Activated CD8-positive, alpha-beta memory T cell treated with anti-CD3 and anti-CD28 coated beads, Interleukin-2, amount 50 U/mL, for 48 hours (primary cell): ENCODE measurements at regions not wholly inside any gene's neighbourhood (a gene's known extent, or its start where the extent isn't known, plus 50 kb on each side); places are given as distances from the start of the nearest gene placed in this dataset.

ENCODE experiments used
- DNase-seq: peaks from one replicate; pipeline ENCODE4 v3.0.0-alpha.2; 2020

DNA sequence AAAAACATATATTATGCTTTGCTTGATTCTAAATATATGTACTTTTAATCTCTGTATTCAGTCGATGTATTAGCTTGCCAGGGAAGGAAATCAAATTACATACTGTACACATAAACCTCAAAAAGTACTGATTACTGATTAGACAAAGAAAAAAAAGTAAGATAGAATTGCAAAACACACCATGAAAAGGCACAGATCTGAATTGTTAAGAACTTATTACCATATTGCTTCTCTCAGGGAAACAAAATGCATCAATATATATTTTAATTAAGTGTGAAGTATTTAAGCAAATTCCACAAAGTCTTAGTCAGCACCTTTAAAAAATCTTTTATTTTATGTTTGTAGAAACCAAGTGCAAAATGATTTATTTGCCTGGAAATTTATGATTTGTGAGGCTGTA lies 309.3 kb downstream of the RNF144A start:
- no peak for DNase-seq

DNA sequence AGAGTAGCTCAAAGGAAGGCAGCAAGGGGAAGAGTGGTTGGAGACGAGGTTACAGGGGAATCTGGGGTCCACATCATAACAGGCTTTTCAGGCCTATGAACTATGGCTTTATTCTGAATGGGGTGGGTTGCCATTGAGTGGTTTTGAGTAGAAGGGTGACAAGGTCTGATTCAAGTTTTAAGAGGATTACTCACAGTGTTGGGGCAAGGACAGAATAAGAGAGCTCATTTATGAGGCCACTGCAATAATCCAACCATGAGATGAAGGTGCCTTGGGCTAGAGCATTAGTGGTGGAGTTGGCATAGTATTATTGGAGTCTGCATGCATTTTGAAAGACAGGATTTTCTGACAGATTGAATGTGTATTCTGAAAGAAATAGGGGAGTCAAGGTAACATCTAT lies 315.9 kb downstream of the RNF144A start:
- no peak for DNase-seq

DNA sequence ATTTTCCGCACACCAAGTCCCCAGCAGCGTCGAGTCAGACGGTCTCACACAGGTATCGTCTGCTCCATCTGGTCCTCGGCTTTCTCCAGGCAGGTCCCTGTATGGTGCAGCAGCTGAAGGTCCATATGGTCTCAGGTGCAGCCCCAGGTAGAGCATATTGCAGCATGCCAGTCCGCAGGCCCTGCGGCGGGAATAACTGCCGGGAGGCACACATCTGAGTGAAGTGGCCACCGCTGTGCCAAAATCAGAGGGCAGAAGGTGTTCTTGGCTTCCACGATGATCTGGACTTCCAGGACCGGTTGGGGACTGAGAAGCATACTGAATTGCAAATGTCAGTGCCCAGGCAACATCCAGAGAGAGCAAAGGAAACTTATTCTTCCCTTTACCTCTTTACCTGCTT lies 320.3 kb downstream of the RNF144A start:
- DNase-seq, result no peak

DNA sequence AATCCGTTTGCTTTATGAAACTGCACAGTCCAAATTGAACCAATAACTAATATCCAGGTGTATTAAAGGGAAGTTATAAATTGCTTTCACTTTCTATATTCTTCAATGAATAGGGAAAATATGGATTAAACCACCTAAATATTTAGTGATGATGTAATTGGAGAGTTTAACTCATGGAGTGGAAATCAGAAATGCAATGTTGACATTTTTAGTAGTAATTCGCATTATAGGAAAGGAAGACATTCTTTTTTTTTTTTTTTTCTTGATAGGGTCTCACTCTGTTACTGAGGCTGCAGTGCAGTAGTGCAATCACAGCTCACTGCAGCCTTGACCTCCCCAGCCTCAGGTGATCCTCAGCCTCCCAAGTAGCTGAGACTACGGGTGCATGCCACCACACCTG lies 321.9 kb downstream of the RNF144A start:
- DNase-seq, result no peak

DNA sequence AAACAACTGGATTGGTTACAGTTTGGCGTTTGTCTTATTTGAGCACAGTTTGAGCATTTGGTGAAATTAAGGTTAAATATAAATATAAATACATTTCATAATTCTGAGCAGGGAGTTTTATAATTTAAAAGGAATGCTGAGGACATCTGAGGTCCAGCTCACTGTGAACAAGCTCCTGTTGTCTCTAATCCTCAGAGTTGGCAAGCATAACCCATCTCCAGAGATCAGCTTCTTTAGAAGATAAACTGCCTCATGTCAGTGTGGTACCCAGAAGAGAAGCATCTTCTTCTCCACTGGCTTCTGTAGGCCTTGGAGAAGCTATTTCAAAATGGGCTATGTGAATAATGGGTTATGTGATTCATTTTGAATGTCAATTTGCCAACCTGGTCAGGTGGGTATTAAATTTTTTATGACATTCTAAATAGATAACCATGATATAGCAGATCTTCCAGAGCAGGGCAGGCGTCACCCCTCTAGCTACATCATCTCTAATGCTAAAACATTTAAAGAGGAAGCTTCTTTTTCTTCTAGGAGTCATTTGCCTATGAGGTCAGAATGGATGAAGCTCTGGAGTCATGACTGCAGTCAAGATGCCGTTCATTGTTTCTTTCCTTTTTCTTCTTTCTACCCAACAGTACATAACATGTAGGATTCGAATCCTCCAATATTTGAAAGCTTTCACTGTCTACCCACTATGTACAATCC lies 324.0 kb downstream of the RNF144A start:
- no peak for DNase-seq

DNA sequence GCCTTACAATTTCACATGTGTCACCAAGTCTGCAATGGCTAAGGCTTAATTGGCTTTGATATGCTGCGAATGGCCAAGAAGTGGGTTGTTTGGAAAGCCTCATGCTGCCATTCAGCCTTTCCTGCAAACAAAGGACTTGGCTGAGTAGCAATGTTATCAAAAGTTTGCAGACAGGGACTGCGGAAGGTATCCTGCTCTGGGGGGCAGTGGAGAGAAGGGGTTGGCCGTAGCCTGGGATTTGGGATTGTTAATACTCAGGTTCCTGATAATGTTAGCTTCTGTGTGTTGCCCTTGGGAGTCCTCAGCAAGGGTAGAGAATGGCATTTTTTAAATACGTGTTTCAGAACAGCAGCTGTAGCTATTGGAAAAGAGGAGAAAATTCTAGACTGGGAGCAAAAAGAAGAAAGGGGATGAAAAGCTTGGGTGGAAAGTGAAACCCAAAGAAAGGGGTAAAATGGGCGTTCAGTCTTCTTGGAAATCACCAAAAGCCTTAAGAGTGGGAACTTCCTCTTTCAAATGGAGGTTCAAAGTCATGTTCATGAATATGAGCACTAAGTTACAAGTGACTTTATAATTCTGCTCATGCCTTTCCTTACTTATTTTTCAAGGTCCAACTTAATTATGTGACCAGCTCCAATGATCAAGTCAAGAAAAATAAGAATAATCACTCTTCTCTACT lies 325.1 kb downstream of the RNF144A start:
- no peak for DNase-seq

DNA sequence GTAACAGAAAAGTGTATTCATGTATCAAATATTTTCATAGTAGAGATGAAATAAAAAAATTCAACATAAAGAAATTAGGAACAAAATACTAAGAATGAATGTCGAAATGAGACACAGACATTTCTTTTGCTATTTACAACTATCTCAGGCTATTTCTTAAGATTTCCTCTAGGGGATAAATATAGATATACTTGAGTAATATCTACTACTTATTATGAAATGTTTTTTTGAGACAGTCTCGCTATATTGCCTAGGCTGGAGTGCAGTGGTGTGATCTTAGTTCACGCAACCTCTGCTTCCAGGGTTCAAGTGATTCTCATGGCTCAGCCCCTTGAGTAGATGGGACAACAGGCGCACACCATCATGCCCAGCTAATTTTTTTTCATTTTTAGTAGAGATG lies 326.1 kb downstream of the RNF144A start:
- no peak for DNase-seq

DNA sequence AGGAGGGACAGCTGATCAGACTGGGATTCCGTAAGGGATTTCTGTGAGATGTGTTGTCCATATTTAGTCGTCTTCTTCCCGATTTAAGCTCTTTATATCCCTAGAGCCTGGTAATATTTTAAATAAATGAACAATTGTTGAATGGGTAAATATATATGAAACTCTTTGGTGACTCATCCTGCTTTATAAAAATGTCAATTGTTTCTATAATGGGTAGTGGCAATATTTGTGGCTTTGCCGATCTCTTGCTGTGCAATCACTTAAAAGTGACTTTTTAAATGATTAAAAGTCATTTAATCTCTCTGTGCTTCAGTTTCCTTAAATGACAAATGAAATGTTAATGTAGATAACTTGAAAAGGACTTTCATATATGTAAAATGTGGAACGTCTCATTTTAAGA lies 339.2 kb downstream of the RNF144A start:
- DNase-seq, result no peak

DNA sequence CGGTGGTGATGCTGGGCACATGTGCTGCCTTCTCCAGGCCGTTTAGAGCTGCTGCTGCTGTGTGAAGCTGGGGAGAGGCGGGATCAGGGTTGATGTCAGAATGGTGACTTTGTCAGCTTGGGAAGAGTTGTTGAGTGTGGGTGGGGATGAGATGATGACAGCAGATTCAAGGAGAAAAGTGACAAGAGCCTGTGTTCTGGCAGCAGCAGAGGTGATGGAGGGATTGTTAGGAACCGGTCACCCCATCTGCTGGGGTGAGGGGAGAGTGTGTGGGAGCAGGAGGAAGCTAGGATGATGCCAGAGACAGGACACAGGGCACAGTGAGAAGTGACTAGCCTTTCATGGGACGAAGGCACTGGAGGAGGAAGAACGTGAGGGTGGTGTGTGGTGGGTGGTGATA lies 345.5 kb downstream of the RNF144A start:
- DNase-seq, result no peak

DNA sequence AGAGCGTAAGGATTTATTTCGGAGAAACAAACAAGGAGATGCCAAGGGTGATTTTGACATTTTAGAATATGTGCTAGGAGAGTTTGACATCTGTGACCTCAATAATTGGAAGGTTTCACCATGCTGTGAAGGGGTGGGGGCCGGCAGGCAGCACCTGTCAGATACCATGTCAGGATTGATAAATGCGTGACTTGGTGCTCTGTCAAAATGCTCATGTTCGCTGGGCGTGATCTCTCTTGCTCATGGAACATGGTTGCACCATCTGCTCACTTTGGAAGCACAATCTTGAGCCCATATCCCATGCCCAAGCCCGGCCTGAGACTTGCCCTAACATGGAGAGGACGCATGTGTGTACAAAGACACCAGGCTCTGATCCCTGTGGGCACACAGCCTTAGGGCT lies 347.6 kb downstream of the RNF144A start:
- DNase-seq, result no peak

DNA sequence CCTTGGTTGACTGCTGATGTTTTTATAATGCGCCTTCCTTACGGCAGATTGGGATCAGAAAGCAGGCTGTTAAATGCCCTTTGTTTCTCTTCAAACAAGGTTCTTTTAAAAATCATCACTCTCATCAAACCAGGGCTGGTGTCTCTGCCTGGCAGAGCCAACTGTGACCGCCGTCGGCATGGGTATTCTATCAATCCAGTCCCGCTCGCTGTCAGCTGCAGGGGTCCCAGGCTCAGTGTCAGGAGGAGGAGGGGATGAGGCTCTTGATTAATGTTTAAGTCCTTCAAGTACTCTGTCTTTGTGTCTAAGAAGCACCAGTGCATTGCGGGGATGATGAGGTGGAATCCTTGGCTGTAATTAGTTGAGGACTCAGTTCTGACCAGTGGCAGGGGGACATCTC lies 348.1 kb downstream of the RNF144A start:
- DNase-seq, result no peak

DNA sequence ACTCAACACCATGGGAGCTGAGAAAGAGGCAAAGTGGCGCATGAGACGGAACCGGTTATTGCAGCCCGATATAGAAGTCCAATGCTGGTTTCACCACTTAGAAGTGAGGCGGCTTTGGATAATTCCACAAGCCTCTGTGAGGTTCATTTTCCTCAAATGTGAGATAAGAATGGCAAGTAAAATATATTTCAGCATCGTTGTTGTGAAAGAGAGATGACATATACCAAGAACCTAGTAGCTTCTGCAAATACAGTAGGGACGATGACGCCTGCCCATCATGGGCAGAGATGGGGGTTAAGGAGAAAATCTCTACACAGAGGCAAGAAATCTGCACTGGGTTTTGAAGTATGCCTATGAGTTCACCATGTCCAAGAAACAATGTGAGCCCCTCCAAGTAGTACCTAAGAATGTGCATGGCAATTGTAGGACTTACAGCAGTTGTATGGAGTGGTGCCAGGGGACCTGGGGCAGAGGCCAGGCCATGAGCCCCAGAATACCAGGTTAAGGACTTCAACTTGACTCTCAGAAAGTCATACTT lies 352.0 kb downstream of the RNF144A start:
- no peak for DNase-seq

DNA sequence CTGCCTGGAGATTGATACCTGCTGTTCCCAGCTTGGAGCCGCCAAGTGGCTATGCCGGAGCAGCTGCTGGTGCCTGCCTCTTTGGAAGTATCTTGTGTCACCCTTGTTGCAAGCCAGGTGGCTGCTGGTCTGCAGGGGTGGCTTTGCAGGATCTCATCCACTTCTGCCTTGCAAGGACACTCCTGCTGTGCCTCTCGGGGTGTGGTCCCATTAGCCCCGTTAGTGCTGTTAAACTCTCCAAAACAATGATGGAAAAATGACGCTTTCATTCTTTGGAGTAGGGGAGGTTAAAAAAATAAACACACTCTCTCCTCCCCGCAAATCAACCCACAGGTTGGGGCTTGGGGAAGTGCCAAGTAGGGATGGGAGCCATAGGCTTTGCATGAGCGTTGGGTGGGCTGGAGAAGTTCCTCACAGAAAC lies 352.8 kb downstream of the RNF144A start:
- DNase-seq, result no peak

DNA sequence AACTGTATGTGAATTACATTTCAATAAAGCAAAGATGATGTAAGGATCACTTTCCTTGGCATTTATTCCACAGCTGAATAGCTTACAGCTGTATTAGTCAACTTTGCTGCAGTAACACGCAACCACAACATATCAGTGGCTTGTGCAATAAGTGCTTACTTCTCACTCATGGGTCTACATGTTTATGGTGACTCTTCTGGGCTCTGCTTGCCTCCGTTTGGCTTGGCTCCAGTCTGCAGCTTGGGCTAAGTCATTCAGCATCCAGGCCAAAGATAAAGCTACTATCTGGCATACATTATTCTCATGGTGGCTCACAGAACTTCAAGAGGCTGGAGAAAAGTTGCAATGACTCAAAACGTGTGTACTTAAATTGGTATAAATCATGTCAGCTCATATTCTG lies 355.0 kb downstream of the RNF144A start:
- DNase-seq, result no peak

DNA sequence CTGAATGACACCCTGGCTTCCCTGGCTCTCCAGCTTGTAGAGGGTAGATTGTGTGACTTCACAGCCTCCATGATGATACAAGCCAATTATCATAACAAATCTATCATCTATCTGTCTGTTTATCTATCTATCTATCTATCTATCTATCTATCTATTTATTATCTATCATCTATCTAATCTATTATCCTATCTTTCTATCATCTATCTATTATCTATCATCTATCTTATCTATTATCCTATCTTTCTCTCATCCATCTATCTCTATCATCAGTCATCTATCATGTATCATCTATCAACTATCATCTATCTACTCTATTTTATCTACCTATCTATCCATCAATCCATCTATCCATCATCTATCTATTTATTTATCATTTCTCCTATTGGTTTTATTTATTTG lies 361.8 kb downstream of the RNF144A start:
- DNase-seq, result no peak

DNA sequence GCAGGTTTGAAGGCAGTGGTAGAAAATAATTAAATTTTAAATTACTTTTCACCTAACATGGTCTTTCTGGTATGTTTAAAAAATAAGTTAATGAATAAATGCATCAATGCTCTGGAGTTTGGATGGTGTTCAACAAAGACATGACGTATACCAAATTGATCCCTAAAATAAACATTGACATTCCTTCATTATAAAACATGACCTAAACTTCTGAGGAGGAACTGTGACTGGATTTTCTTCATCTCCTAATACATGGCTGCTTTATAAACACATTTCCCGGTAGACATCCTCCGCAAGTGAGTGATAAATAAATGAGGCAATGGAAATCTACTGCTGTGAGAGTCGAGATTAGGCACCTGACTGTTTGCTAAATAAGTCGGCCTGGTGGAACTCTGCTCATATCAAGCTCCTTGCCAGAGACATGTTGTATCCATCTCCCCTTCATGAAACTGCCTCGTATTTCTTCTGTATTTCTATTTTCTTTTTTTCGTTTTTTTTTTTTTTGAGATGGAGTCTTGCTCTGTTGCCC lies 362.3 kb downstream of the RNF144A start:
- DNase-seq, result no peak

DNA sequence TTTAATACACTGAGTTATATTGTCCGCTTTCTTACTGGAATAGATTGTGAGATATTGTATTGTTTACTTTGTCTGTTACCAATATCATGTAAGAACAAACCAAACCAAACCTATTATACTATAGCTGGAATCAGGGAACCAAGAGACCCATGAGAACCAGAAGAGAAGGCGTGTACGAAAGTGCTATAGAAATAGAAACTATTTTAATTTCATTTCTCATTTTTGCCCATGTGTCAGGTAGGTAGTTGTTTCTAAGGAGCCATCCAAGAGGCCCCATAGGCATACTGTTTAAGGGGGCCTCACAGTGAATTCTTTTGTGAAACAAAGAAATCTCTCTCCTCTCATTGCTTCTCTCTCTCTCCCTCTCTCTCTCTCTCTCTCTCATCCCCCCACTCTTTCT lies 363.6 kb downstream of the RNF144A start:
- DNase-seq, result no peak

DNA sequence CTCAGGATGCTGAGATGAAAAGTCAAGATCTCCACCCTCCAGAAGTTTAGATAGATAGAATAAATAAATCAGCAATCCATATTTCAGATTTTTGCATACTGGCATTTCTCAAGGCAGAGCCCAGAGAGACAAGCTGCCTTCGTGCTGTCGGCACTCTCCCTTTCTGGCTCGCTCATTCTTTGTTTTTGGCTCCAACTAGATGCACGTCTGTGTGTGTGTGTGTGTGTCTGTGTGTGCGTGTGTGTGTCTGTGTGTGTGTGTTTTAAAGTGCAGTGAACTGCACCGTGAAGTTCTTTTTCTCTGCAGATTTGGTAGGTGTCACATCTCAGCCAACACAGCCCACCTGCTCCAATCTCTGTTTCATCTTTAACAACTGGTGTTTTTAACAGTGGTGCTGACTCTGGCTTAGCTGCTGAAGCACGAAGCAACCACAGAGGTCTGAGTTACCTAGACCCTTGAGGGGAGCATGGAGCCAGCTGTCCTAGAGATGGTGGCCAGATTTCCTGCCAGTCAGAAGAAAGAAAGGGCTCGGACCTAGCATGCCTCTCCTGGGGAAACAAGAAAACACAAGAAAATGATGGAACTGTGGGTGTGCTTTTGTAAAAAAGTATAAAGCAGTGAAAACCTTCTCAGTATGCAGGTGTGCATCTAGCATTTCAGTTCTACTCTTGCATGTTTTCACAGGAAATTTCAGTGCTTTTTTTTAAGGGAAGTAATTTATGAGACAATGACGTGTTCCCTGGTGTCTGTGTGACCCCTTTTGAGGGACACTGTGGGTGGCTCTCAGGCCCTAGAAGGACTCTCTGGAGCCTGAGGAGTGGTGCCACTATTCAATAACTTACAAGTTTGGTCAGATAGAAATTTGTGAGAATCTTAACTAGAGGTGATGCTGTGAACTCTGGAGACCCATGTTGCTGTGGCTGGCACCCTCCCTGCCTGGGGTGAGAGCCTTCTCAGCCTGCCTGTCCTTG lies 364.3 kb downstream of the RNF144A start:
- no peak for DNase-seq

DNA sequence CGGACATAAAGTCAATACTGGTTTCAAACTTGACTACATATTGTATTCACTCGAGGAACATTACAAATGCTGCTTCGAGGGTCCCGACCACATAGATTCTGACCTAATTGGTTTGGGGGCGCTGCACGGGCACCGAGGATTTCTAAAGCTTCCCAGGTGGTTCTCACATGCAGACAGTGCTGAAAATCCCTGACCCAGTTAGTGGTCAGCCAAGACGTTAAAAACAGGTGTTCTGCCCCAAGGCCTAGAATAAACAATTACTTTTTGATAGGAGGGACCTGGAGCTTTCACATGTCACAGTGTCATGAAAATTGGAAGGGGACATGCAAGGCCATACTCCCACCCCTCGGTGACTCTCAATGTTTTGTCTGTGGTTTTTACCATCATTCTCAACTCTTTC lies 368.9 kb downstream of the RNF144A start:
- DNase-seq, result no peak

DNA sequence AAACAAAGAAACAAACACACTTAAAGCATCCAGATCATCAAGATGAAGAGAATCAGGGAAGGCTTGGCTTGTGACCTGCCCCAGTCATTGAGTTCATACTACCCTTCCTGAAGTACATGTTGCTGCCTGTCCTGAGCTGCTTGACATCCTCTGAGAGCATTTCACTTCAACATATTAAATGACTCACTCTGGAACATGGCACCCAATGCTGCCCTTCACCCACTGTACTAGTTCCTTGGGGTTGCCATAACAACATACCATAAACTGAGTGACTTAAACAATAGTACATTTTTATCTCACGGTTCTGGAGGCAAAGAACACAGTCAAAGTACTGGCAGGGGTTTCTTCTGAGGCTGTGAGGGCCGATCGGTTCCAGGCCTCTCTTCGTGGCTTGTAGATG lies 371.3 kb downstream of the RNF144A start:
- no peak for DNase-seq

DNA sequence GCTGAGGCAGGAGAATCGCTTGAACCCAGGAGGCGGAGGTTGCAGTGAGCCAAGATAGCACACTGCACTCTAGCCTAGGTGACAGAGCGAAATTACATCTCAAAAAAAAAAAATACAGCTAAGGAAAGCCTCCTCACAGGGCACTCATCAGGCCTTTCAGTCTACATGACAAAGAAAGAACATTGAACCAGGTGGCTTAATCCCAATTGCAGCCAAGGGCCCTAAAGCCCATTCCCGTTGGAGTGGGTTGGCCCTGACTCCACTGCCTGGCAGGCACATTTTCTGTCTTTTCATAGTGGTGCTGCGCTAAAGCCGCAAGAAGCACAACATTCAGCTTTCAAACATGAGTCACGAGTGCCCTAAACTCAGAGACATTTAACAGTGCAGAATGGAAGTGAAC lies 372.5 kb downstream of the RNF144A start:
- no peak for DNase-seq

DNA sequence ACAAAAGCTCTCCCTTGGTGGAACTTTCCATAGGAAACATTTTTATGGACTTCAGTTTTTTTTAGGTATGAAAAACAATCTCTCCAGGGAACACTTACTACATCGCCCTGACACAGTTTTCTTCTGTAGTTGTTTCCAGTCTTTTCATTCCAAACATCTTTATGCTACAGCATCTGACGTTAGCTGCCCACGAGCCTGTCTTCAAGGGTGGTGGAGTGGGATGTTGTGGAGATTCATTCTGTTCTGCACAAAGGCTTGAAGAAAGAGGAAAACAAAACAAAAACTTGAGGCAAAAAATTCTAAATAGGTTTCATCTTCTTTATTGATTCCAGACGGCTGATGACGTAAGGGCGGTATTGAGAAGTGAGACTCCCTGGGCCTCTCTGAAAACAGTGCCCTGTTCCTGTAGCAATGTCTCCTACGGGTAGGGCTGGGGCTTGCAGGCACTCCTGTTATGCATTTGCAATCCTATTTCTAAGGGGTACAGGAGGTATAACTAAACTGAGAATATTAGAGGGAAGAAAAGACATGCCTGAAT lies 375.0 kb downstream of the RNF144A start:
- no peak for DNase-seq

DNA sequence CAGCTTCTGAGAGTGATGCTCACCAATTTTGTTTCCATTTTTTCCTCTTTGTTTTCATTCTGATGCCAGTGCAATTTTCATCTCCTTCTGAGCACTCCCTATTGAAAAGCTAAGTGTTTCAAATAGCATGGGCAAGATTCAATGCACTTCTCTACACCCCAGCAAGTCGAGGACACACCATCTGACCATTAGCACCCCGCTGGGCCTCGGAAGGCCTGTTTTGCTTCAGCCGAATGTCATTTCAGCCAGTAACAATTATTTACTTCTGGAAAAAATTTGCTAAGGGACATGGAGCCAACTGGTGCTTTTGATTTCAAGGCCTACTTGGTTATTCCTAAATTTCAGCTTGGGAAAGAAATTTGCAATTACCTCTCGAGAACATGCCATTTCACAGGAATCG lies 392.4 kb downstream of the RNF144A start:
- no peak for DNase-seq
